A549 (cell line): ENCODE measurements at regions not wholly inside any gene's neighbourhood (a gene's known extent, or its start where the extent isn't known, plus 50 kb on each side); places are given as distances from the start of the nearest gene placed in this dataset.

Source experiments
- CTCF ChIP-seq: fragments of >200 bp; sonication (Bioruptor Twin); formaldehyde crosslinking; IDR thresholded peaks from 3 replicates; pipeline ENCODE4 v1.5.1; 2016
- KDM1A ChIP-seq: fragments of 200-600 bp; sonication (generic); IDR thresholded peaks from 2 replicates; pipeline ENCODE4 v1.6.1; 2016; ENCODE audit warnings: low read depth, mild to moderate bottlenecking
- NFE2L2 ChIP-seq: fragments of 150-350 bp; conservative IDR thresholded peaks from 2 replicates; pipeline ENCODE4 v1.6.1; 2014; ENCODE audit warnings: low read length
- RAD21 ChIP-seq, 2 experiments: fragments of >200 bp in 1 of 2; sonication (Bioruptor Twin) in 1 of 2; formaldehyde crosslinking in 1 of 2; IDR thresholded peaks in 1 of 2; conservative IDR thresholded peaks in 1 of 2; 2 replicates in 1 of 2; 3 replicates in 1 of 2; pipeline ENCODE4 v1.6.1; 2012 to 2018; ENCODE audit warnings: inconsistent platforms in 1 of 2

DNA sequence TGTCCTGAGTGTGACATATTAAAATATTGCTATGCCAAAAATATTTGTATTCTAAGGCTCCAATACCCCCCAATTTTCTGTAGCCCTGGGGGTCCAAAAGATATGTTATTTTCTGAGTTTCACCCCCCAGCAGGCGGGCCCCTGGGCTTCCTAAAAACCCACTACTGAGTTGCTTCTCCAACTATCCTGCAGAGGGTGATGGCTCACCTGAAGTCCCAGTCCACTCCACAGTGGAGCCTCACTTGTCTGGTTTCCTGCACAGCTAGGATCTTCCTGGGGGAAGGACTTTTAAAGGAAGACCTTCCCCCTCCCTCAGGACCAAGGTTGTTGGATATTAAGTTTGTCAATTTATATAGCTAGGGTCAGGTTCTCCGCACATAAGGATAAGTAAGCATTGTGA lies 1181.4 kb downstream of the ROBO2 start:
- TF ChIP-seq CTCF (no peak), RAD21 (conservative IDR thresholded peaks at IDR 0.05 in 1 of 2, IDR thresholded peaks at IDR 0.05 in 1 of 2) (no peak), NFE2L2 (no peak), KDM1A (no peak)
